Breast epithelium (tissue), 4 donors: ENCODE measurements at regions not wholly inside any gene's neighbourhood (a gene's known extent, or its start where the extent isn't known, plus 50 kb on each side); places are given as distances from the start of the nearest gene placed in this dataset.
A peak's percentile ranks its signal among the peaks of the same experiment; 100 is the strongest.

Source experiments
- DNase-seq, 2 donors: peaks; one replicate each; pipeline ENCODE4 v3.0.0-alpha.2; 2019; ENCODE audit warnings: low spot score in 2 of 2
- H3K27ac ChIP-seq, 2 donors: fragments of 200-600 bp; sonication (generic) in 1 of 2; one replicate each; pipeline ENCODE4 v1.5.1; 2016 to 2019; ENCODE audit warnings: mild to moderate bottlenecking in 1 of 2
- H3K27me3 ChIP-seq, 2 donors: fragments of 200-600 bp; sonication (generic) in 1 of 2; one replicate each; pipeline versions ENCODE4 v1.5.1 to v1.6.0; 2017 to 2019; ENCODE audit warnings: control low read depth in 1 of 2, mild to moderate bottlenecking in 1 of 2
- H3K36me3 ChIP-seq: fragments of 200-600 bp; one replicate; pipeline ENCODE4 v1.5.1; 2019
- H3K4me1 ChIP-seq, 2 donors: fragments of 200-600 bp; sonication (generic); one replicate each; pipeline ENCODE4 v1.5.1; 2016 to 2019; ENCODE audit warnings: control low read depth in 1 of 2
- H3K4me3 ChIP-seq, 3 donors: fragments of 200-600 bp; sonication (generic); 1 replicate in 2 of 3; 2 replicates in 1 of 3; pipeline ENCODE4 v1.5.1; 2016 to 2019; ENCODE audit warnings: mild to moderate bottlenecking in 3 of 3, moderate library complexity in 2 of 3
- H3K9me3 ChIP-seq, 2 donors: fragments of 200-600 bp; sonication (generic) in 1 of 2; one replicate each; pipeline ENCODE4 v1.5.1; 2016 to 2019; ENCODE audit warnings: control low read depth in 1 of 2
- CTCF ChIP-seq, 3 donors: fragments of 450-650 bp; IDR thresholded peaks; one replicate each; pipeline ENCODE4 v1.5.1; 2016 to 2017; ENCODE audit warnings: antibody characterized with exemption in 3 of 3, mild to moderate bottlenecking in 3 of 3, moderate library complexity in 3 of 3
- POLR2A ChIP-seq: fragments of 450-650 bp; IDR thresholded peaks from one replicate; pipeline ENCODE4 v1.6.1; 2016; ENCODE audit warnings: antibody characterized with exemption, mild to moderate bottlenecking, moderate library complexity
- POLR2AphosphoS5 ChIP-seq, 3 donors: sonication (generic); formaldehyde crosslinking; IDR thresholded peaks; one replicate each; pipeline ENCODE4 v1.6.1; 2017; ENCODE audit warnings: antibody characterized with exemption in 3 of 3
- intact Hi-C: fragments of 100-400 bp; cut with DNase I; formaldehyde crosslinking; loops from one replicate; pipeline ENCODE4 v1.15.1; 2023; ENCODE audit warnings: low total_unique reads

GRCh38 chr5:173538018-173538417, 78.4 kb downstream of the BOD1 start:
- intact Hi-C loops: loop anchor here (10.0 kb wide), 1 partner anchor 1953 kb away; no protein-coding TSS in a partner anchor

GRCh38 chr5:173537228-173537627, 79.2 kb downstream of the BOD1 start:
- intact Hi-C loops: loop anchor here (10.0 kb wide), 1 partner anchor 1952 kb away; no protein-coding TSS in a partner anchor
- H3K27ac ChIP-seq: no peak overlapping the region
- no peak for TF ChIP-seq CTCF (IDR thresholded peaks at IDR 0.05)
- TF ChIP-seq POLR2A: no peak
- no peak for TF ChIP-seq POLR2AphosphoS5 (IDR thresholded peaks at IDR 0.05)
- H3K9me3 ChIP-seq: no peaks in the 10 kb centered on the region
- no peaks in the 10 kb centered on the region for H3K27me3 ChIP-seq
- H3K4me1 ChIP-seq: no peaks in the 10 kb centered on the region
- H3K4me3 ChIP-seq: no peak overlapping the region
- no peak for DNase-seq
- H3K36me3 ChIP-seq: no peaks in the 10 kb centered on the region

More at GRCh38 chr5:173538018-173538417, 78.4 kb downstream of the BOD1 start:
- DNase-seq: no peak
- no peak overlapping the region for H3K4me3 ChIP-seq
- no peak overlapping the region for H3K27ac ChIP-seq
- TF ChIP-seq POLR2A (no peak), CTCF (IDR thresholded peaks at IDR 0.05) (no peak), POLR2AphosphoS5 (IDR thresholded peaks at IDR 0.05) (no peak)
- no peaks in the 10 kb centered on the region for H3K4me1 ChIP-seq
- no peaks in the 10 kb centered on the region for H3K36me3 ChIP-seq
- H3K27me3 ChIP-seq: no peaks in the 10 kb centered on the region
- no peaks in the 10 kb centered on the region for H3K9me3 ChIP-seq

- Histone ChIP-seq H3K27me3 (no peaks in the 10 kb centered on the region), H3K4me1 (no peaks in the 10 kb centered on the region), H3K9me3 (no peaks in the 10 kb centered on the region), H3K27ac (peak overlapping the region; percentile 55 to 66), H3K4me3 (no peak overlapping the region), H3K36me3 (no peaks in the 10 kb centered on the region)
- intact Hi-C loops: loop anchor here (10.0 kb wide), 1 partner anchor 1951 kb away; no protein-coding TSS in a partner anchor
- no peak for DNase-seq
- no peak for TF ChIP-seq POLR2A
- no peak for TF ChIP-seq POLR2AphosphoS5 (IDR thresholded peaks at IDR 0.05)
- no peak for TF ChIP-seq CTCF (IDR thresholded peaks at IDR 0.05)
Measured at GRCh38 chr5:173535976-173536639, 80.3 kb downstream of the BOD1 start.

- intact Hi-C loops: loop anchor here (10.0 kb wide), 1 partner anchor 1951 kb away; no protein-coding TSS in a partner anchor
- Histone ChIP-seq H3K9me3 (no peaks in the 10 kb centered on the region), H3K4me1 (no peaks in the 10 kb centered on the region), H3K27ac (peak overlapping the region; percentile 55 to 66), H3K27me3 (no peaks in the 10 kb centered on the region), H3K36me3 (no peaks in the 10 kb centered on the region), H3K4me3 (no peak overlapping the region)
- TF ChIP-seq POLR2A: no peak
- TF ChIP-seq CTCF (IDR thresholded peaks at IDR 0.05): no peak
- TF ChIP-seq POLR2AphosphoS5 (IDR thresholded peaks at IDR 0.05): no peak
- DNase-seq: no peak
Measured at GRCh38 chr5:173535166-173535975, 81.1 kb downstream of the BOD1 start.

GRCh38 chr5:173534664-173535063, 81.8 kb downstream of the BOD1 start:
- H3K36me3 ChIP-seq: no peaks in the 10 kb centered on the region
- no peak overlapping the region for H3K27ac ChIP-seq
- H3K27me3 ChIP-seq: no peaks in the 10 kb centered on the region
- no peak for TF ChIP-seq POLR2A
- TF ChIP-seq POLR2AphosphoS5 (IDR thresholded peaks at IDR 0.05): no peak
- no peak for TF ChIP-seq CTCF (IDR thresholded peaks at IDR 0.05)
- no peaks in the 10 kb centered on the region for H3K4me1 ChIP-seq
- intact Hi-C loops: loop anchor here (10.0 kb wide), 1 partner anchor 1950 kb away; no protein-coding TSS in a partner anchor
- H3K4me3 ChIP-seq: no peak overlapping the region
- no peak for DNase-seq
- no peaks in the 10 kb centered on the region for H3K9me3 ChIP-seq
